IMR-90 (cell line): ENCODE measurements at regions not wholly inside any gene's neighbourhood (a gene's known extent, or its start where the extent isn't known, plus 50 kb on each side); places are given as distances from the start of the nearest gene placed in this dataset.

Experiments
- SMC3 ChIP-seq: fragments of 150-350 bp; IDR thresholded peaks from 2 replicates; pipeline ENCODE4 v1.6.1; 2016; ENCODE audit warnings: low read depth, mild to moderate bottlenecking, antibody characterized with exemption, low read length, moderate library complexity
- TF ChIP-seq, protein P1 (sequence below): conservative IDR thresholded peaks from 2 replicates; pipeline ENCODE4 v1.5.1; 2012; ENCODE audit warnings: mild to moderate bottlenecking, low read depth, low read length, improper control_type of control experiment

DNA sequence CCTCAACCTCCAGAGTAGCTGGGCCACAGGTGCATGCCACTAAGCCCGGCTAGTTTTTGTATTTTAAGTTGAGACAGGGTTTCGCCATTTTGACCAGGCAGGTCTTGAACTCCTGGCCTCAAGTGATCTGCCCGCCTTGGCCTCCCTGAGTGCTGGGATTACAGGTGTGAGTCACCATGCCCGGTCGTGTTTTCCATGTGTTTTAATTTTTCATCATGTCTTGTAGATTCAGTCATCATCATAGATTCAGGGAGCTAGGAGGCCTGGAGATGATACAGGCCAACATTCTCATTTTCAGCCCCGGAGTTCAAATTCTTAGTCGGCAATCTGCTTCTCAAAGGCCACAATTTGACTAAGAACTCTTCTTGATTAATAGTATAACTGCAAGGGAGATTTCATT lies 73.5 kb upstream of the GRAMD1B start:
- TF ChIP-seq, protein P1, sequence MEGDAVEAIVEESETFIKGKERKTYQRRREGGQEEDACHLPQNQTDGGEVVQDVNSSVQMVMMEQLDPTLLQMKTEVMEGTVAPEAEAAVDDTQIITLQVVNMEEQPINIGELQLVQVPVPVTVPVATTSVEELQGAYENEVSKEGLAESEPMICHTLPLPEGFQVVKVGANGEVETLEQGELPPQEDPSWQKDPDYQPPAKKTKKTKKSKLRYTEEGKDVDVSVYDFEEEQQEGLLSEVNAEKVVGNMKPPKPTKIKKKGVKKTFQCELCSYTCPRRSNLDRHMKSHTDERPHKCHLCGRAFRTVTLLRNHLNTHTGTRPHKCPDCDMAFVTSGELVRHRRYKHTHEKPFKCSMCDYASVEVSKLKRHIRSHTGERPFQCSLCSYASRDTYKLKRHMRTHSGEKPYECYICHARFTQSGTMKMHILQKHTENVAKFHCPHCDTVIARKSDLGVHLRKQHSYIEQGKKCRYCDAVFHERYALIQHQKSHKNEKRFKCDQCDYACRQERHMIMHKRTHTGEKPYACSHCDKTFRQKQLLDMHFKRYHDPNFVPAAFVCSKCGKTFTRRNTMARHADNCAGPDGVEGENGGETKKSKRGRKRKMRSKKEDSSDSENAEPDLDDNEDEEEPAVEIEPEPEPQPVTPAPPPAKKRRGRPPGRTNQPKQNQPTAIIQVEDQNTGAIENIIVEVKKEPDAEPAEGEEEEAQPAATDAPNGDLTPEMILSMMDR: no peak
- no peak for TF ChIP-seq SMC3
